ENCODE measurements at regions not wholly inside any gene's neighbourhood (a gene's known extent, or its start where the extent isn't known, plus 50 kb on each side); places are given as distances from the start of the nearest gene placed in this dataset.

GRCh38 chr13:39859898-39860297 is 204.4 kb downstream of the COG6 start:
- no peak for TF ChIP-seq CTCF (IDR thresholded peaks at IDR 0.05)
- DNase-seq (no peak), ATAC-seq (no peak), FAIRE-seq (no peak)
- 71 to 81% methylated on average over 3 of the region's 3 CpGs for WGBS, 2 donors
- intact Hi-C loops (cut with DNase I), result no loop called here
- Histone ChIP-seq H3K9me3 (no peaks in the 10 kb centered on the region), H3K36me3 (no peaks in the 10 kb centered on the region), H3K4me1 (no peaks in the 10 kb centered on the region), H3K27me3 (no peaks in the 10 kb centered on the region), H3K27ac (no peak overlapping the region), H3K4me3 (no peak overlapping the region)

DNA sequence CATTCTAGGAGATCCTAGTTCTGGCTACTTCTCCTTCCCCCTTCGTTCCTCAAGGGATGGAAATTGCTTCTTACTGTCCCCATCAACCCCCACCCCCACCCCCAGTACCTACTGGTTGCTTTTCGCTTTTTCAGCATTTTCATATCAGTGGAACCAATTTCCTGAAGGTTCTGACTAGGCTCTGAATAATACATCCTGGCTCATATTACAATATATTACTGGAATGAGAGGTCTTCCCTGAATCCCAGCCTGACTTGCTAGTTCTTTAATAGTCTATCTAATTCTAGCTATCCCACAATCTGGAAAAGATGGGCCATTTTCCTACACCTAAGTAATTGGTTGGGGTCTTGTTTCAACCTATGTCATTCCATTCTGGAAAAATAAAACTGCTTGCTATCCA is 207.4 kb downstream of the COG6 start:
- Histone ChIP-seq H3K4me3 (no peak overlapping the region), H3K27me3 (no peaks in the 10 kb centered on the region), H3K36me3 (no peaks in the 10 kb centered on the region), H3K9me3 (no peaks in the 10 kb centered on the region), H3K27ac (no peak overlapping the region), H3K4me1 (no peaks in the 10 kb centered on the region)
- FAIRE-seq (no peak), DNase-seq (no peak), ATAC-seq (no peak)
- WGBS, 2 donors, result 66 to 75% methylated on average over 2 of the region's 2 CpGs
- no peak for TF ChIP-seq CTCF (IDR thresholded peaks at IDR 0.05)
- intact Hi-C loops (cut with DNase I), result no loop called here

DNA sequence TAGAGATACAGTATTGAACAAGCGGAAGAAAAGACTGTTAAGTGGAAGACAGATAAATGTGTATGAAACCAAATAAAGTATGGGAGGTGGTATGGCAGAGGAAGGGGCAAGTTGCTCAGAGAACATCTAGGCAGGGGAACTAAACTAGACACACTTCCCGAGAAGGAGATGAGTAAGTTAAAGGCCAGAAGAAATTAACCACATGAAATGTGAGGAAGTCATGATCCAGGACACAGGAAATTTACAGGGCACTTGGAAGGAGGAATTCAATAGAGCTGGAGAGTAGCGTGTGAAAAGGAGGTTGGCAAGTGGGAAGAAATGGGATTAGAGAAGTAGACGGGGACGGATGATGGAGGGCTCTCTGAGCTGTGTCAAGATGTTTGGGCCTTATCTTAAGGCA is 208.8 kb downstream of the COG6 start:
- Histone ChIP-seq H3K4me3 (no peak overlapping the region), H3K4me1 (no peaks in the 10 kb centered on the region), H3K27me3 (no peaks in the 10 kb centered on the region), H3K9me3 (no peaks in the 10 kb centered on the region), H3K27ac (no peak overlapping the region), H3K36me3 (no peaks in the 10 kb centered on the region)
- TF ChIP-seq CTCF (IDR thresholded peaks at IDR 0.05), result no peak
- DNase-seq (no peak), ATAC-seq (no peak), FAIRE-seq (no peak)
- intact Hi-C loops (cut with DNase I), result no loop called here
- 86 to 93% methylated on average over 5 of the region's 5 CpGs for WGBS, 2 donors

GRCh38 chr13:39866722-39867121 is 211.3 kb downstream of the COG6 start:
- WGBS, 2 donors, result 71 to 84% methylated on average over 1 of the region's 1 CpG
- no peak for ATAC-seq
- TF ChIP-seq CTCF (IDR thresholded peaks at IDR 0.05), result no peak

DNA sequence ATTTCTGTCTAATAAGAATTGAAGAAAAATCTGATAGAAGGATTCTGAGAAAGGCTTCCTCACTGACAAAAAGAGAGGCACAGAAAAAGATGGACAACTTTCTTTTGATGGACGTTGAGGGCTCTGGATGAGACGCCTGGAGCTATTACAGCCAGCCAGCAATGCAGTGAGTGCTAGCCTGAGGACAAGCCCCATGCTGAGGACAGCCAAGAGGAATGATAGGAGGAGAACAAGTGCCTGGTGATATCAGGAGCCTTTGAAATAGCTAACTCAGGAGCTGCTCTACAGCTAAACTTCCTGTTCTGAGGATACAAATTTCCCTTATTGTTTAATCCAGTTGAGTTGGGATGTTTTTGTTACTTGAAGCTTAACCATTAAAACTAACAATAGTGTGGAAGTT is 212.3 kb downstream of the COG6 start:
- no peaks in the 10 kb centered on the region for H3K4me1 ChIP-seq
- WGBS, 2 donors, result 62 to 68% methylated on average over 2 of the region's 2 CpGs
- no peak for FAIRE-seq
- H3K27me3 ChIP-seq, result no peaks in the 10 kb centered on the region
- H3K4me3 ChIP-seq, result no peak overlapping the region
- no peak overlapping the region for H3K27ac ChIP-seq
- no peaks in the 10 kb centered on the region for H3K9me3 ChIP-seq
- no peak for ATAC-seq
- intact Hi-C loops (cut with DNase I), result no loop called here
- H3K36me3 ChIP-seq, result no peaks in the 10 kb centered on the region
- no peak for DNase-seq
- no peak for TF ChIP-seq CTCF (IDR thresholded peaks at IDR 0.05)

More at GRCh38 chr13:39866722-39867121, 211.3 kb downstream of the COG6 start:
- Histone ChIP-seq H3K27me3 (no peaks in the 10 kb centered on the region), H3K27ac (no peak overlapping the region), H3K36me3 (no peaks in the 10 kb centered on the region), H3K9me3 (no peaks in the 10 kb centered on the region), H3K4me1 (no peaks in the 10 kb centered on the region), H3K4me3 (no peak overlapping the region)
- FAIRE-seq (no peak), DNase-seq (no peak)
- intact Hi-C loops (cut with DNase I), result no loop called here

All from pancreas (tissue), 10 donors.